ENCODE measurements at regions not wholly inside any gene's neighbourhood (a gene's known extent, or its start where the extent isn't known, plus 50 kb on each side); places are given as distances from the start of the nearest gene placed in this dataset.

- Histone ChIP-seq H3K36me3 (ENCODE audit: insufficient read depth, low read length) (no peaks in the 10 kb centered on the region), H3K4me1 (ENCODE audit: insufficient read depth, low read length, poor library complexity, severe bottlenecking) (no peaks in the 10 kb centered on the region), H3K9me2 (ENCODE audit: insufficient read depth, low read length) (no peaks in the 10 kb centered on the region), H4K20me1 (ENCODE audit: insufficient read depth, low read length) (no peaks in the 10 kb centered on the region), H3K9me3 (ENCODE audit: low read length) (no peaks in the 10 kb centered on the region), H3K4me3 (ENCODE audit: low read depth, low read length, poor library complexity, severe bottlenecking) (no peak overlapping the region), H3K27ac (ENCODE audit: low read depth, low read length, poor library complexity, severe bottlenecking) (no peak overlapping the region), H3K4me2 (ENCODE audit: low read length) (no peak overlapping the region), H3K79me2 (ENCODE audit: insufficient read depth, low read depth, low read length) (no peaks in the 10 kb centered on the region), H2AFZ (ENCODE audit: low read length) (no peak overlapping the region)
- intact Hi-C loops (cut with micrococcal nuclease; ENCODE audit: unreplicated experiment) = no loop called here
- no peak for DNase-seq (ENCODE audit: low spot score)
- BruUV-seq (replicated peaks) = no TSS peak
- no peak for TF ChIP-seq CTCF (conservative IDR thresholded peaks at IDR 0.05; ENCODE audit: low read length)
- no peak for TF ChIP-seq EZH2phosphoT487 (IDR thresholded peaks at IDR 0.05; ENCODE audit: borderline replicate concordance, low read depth, low read length)
- POLR2A ChIA-PET = interaction anchor here (1.6 kb wide), 1 partner anchor 14 kb away, joined by 5 read pairs; no protein-coding TSS in a partner anchor
- CTCF ChIA-PET (ENCODE audit: unreplicated experiment) = no interaction called here
Observed at GRCh38 chr14:85217412-85217811, 312.5 kb upstream of the FLRT2 start.

- no peaks in the 10 kb centered on the region for H3K36me3 ChIP-seq (ENCODE audit: insufficient read depth, low read length)
- intact Hi-C loops (cut with micrococcal nuclease; ENCODE audit: unreplicated experiment) = no loop called here
- no peak for DNase-seq (ENCODE audit: low spot score)
- no peak overlapping the region for H3K4me2 ChIP-seq (ENCODE audit: low read length)
- H3K4me3 ChIP-seq (ENCODE audit: low read depth, low read length, poor library complexity, severe bottlenecking) = no peak overlapping the region
- BruUV-seq (replicated peaks) = no TSS peak
- no peaks in the 10 kb centered on the region for H3K79me2 ChIP-seq (ENCODE audit: insufficient read depth, low read depth, low read length)
- TF ChIP-seq CTCF (conservative IDR thresholded peaks at IDR 0.05; ENCODE audit: low read length) = no peak
- CTCF ChIA-PET (ENCODE audit: unreplicated experiment) = no interaction called here
- no peak overlapping the region for H3K27ac ChIP-seq (ENCODE audit: low read depth, low read length, poor library complexity, severe bottlenecking)
- POLR2A ChIA-PET = interaction anchor here (1.0 kb wide), 1 partner anchor 11 kb away, joined by 3 read pairs; no protein-coding TSS in a partner anchor
- H4K20me1 ChIP-seq (ENCODE audit: insufficient read depth, low read length) = no peaks in the 10 kb centered on the region
- H3K9me2 ChIP-seq (ENCODE audit: insufficient read depth, low read length) = no peaks in the 10 kb centered on the region
- no peak overlapping the region for H2AFZ ChIP-seq (ENCODE audit: low read length)
- H3K9me3 ChIP-seq (ENCODE audit: low read length) = no peaks in the 10 kb centered on the region
- no peaks in the 10 kb centered on the region for H3K4me1 ChIP-seq (ENCODE audit: insufficient read depth, low read length, poor library complexity, severe bottlenecking)
Observed at GRCh38 chr14:85218982-85219381, 311.0 kb upstream of the FLRT2 start.

DNA sequence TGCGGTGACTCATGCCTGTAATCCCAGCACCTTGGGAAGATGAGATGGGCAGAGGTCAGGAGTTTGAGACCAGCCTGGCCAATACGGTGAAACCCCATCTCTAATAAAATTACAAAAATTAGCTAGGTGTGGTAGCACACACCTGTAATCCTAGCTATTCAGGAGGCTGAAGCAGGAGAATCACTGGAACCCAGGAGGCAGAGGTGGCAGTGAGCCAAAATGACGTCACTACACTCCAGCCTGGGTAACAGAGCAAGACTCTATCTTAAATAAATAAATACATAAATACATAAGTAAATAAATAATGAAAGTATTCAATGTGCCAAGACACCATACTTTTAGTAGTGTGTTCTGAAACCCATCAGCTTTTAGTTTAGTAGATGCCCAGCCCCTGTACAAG is 308.1 kb upstream of the FLRT2 start:
- no peaks in the 10 kb centered on the region for H3K9me2 ChIP-seq (ENCODE audit: insufficient read depth, low read length)
- intact Hi-C loops (cut with micrococcal nuclease; ENCODE audit: unreplicated experiment) = no loop called here
- no TSS peak for BruUV-seq (replicated peaks)
- TF ChIP-seq CTCF (conservative IDR thresholded peaks at IDR 0.05; ENCODE audit: low read length) (no peak), EZH2phosphoT487 (IDR thresholded peaks at IDR 0.05; ENCODE audit: borderline replicate concordance, low read depth, low read length) (no peak)
- DNase-seq (ENCODE audit: low spot score) = no peak
- H3K4me1 ChIP-seq (ENCODE audit: insufficient read depth, low read length, poor library complexity, severe bottlenecking) = no peaks in the 10 kb centered on the region
- no peaks in the 10 kb centered on the region for H4K20me1 ChIP-seq (ENCODE audit: insufficient read depth, low read length)
- H3K4me2 ChIP-seq (ENCODE audit: low read length) = no peak overlapping the region
- H2AFZ ChIP-seq (ENCODE audit: low read length) = no peak overlapping the region
- no peak overlapping the region for H3K4me3 ChIP-seq (ENCODE audit: low read depth, low read length, poor library complexity, severe bottlenecking)
- POLR2A ChIA-PET = interaction anchor here (0.7 kb wide), 1 partner anchor 13 kb away, joined by 5 read pairs; no protein-coding TSS in a partner anchor
- CTCF ChIA-PET (ENCODE audit: unreplicated experiment) = no interaction called here
- no peaks in the 10 kb centered on the region for H3K79me2 ChIP-seq (ENCODE audit: insufficient read depth, low read depth, low read length)
- H3K27ac ChIP-seq (ENCODE audit: low read depth, low read length, poor library complexity, severe bottlenecking) = no peak overlapping the region
- no peaks in the 10 kb centered on the region for H3K9me3 ChIP-seq (ENCODE audit: low read length)
- no peaks in the 10 kb centered on the region for H3K36me3 ChIP-seq (ENCODE audit: insufficient read depth, low read length)

Measured in OCI-LY7 (cell line).